ENCODE measurements at regions not wholly inside any gene's neighbourhood (a gene's known extent, or its start where the extent isn't known, plus 50 kb on each side); places are given as distances from the start of the nearest gene placed in this dataset.

DNA sequence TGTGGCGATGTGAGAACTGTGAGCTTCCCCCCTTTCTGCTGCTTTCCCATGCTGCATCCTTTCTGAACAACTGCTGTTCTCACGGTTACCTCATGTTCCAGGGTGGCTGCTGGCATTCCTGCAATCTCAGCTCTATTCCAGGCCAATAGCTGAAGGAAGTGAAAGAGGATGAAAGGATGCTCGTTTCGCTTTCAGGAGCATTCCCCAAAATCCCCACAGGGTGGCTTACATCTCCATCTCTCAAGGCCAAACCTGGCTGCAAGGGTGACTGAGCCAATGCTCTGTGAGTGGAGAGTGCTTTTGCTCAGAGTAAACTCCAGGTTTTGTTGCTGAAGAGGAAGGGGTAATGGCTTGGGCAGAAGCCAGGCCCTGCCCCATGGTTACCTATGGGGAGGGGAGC is 848.2 kb downstream of the BRD1 start:
- DNase-seq = no peak

DNA sequence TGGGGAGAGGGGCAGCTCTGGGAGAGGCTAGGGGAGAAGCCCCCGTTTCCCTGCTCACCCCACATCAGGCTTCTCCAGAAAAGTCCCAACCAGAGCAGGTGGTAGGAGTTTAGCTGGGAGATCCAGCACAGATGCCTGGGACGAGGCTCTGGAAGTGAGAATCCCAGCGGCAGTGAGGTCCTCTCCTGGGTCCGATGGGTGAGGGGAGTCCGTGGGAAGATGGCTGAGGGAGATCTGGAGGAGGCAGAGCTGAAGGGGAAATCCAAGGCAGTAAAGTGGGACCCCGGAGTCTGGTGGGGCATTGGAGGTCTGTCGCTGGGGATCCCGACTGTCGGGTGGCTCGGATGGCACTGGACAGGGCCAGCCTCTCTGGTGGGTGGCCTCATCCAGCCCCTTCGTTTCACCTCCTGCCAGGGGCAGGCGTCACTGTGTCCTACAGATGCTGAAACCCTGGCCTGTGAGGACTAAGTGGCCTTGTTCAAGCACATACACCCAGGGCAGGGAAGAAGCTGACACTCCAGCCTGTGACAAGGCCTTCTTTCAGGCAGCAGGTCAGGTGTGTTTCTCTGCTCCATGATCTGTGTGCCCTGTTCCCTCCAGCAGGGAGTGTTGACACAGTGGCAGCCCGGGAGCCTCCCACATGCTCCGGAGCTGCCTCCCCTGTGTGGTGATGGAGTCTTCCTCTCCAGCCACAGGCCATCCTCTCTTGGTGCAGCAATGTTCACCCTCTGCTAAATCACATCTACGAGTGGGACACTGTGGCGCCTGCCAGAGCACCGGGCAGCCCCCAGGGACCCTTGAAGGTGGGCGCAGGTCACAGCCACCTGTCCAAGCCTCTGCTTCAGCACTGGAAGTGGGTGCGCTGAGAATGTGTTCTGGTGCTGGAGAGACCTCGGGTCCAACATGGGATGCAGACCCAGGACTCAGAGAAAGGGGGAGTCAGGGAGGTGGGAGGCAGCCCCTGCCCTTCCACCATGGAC is 850.8 kb downstream of the BRD1 start:
- DNase-seq = no peak

DNA sequence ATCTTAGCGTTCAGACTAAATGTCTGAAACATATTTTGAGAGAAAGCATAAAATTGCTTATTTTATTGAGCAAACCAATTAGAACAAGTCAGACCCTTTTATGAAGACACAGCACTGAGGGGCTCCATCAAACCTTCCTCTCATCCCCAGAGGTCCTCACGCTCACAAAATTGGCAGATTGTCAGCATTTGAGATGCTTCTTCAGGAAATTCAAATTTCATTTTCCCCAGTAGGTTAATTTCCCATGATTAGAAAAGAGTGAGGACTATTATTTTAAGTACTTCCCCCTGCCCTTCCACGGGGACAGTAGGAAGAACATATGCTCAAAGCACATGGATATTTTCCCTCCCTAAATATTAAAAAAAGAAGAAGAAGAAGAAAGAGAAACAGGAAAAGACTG is 851.8 kb downstream of the BRD1 start:
- DNase-seq = no peak

DNA sequence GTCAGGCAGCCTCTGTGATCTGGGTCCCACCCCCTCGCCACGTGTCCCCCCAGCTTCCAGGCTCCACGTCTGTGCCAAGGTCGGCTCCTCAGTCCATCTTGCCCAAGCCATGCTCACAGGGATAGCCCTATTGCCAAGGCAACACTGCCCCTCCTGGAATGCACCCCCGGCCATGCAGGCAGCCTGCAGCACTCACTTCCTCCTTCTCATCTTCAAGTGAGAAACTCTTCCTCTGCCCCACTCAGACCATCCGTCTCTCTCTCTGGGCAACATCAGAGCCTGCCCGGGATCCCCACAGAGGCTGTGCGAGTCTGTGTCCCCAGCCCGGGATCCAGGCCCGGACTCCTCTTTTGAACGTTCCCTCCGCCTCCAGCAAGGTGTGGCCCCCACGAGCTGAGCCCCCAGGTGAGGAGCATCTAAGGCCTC is 852.3 kb downstream of the BRD1 start:
- no peak for DNase-seq

DNA sequence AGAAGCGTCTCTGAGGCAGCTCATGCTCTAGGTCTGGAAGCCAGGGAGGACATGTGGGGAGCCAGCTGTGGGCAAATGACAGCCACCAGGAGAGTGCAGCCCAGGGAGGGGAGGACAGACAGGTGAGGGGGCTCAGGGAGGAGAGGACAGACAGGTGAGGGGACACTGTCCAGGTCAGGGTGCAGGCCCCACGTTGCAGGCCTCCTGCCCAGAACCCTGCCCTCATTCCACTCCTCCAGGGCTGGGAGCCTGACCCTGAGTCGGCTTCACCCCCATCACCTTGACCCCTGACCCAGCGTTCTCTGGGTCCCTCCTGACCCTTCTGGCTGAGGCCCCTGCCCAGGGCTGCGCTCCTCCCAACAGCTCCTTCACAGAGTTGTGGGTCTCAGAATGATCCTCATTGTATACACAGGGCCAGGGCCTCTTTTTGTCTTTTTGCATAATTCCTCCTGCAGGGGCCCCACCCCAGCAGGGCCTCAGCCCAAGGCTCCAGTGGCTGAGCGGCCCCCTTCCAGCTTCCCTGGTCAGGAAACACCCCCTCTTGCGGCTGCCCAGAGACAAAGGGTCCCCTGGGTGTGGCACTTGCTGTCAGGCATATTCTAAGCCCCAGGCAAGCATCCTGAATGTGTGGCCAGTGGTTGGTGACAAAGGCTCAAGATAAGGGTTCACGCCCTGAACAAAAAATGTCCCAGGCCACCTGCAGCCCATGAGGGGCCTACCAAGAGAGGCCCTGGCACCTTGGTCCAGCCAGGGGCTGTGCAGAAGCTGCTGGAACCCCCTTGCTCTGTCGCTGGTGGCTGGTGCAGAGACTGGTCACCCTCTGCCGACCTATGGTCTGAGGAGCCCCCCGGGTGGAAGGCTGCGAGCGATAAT is 853.0 kb downstream of the BRD1 start:
- no peak for DNase-seq

DNA sequence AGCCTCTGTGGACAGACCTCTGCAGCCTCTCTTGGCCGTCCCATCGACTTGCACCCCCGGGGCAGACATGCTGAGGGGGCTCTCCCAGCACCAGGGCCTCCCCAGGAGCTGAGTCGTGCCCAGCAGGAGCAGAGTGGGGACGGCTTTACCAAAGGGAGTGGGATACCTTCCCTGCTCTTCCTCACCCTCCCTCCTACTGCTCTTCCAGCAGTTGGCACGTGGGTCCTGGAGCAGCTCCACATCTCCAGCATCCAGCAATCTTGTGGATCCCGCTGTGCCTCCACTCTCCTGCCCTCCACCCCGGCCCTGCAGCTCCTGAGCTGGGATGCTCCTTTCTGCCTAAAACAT is 854.0 kb downstream of the BRD1 start:
- no peak for DNase-seq

DNA sequence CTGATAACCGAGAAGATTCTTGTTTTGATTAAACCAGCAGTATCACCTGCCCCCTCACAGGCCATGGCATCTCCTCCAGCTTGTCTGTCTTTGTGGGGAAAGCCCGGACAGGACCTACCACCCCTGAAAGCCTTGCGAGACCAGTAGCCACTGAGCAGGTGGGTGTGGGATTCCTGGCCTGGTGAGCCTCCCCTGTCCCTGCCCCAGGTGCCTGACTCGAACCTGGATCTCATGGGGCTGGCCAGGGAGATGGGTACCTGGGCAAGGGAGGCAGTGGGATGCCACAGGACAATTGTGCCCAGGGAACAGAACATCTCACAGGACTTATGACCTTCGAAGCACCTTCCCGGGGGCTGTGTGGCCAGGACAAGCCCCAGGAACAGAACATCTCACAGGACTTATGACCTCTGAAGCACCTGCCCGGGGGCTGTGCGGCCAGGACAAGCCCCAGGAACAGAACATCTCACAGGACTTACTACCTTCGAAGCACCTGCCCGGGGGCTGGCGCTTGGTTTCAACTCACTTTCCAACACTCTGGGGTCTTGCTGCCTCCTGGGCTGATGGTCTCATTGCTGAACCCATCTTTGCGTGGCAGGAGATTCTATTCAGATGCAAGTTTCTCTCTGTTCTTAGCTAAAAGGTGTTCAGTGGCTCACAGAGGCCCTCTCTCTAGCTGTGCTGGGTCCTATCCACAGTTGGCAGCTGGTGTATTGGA is 854.5 kb downstream of the BRD1 start:
- DNase-seq = no peak

DNA sequence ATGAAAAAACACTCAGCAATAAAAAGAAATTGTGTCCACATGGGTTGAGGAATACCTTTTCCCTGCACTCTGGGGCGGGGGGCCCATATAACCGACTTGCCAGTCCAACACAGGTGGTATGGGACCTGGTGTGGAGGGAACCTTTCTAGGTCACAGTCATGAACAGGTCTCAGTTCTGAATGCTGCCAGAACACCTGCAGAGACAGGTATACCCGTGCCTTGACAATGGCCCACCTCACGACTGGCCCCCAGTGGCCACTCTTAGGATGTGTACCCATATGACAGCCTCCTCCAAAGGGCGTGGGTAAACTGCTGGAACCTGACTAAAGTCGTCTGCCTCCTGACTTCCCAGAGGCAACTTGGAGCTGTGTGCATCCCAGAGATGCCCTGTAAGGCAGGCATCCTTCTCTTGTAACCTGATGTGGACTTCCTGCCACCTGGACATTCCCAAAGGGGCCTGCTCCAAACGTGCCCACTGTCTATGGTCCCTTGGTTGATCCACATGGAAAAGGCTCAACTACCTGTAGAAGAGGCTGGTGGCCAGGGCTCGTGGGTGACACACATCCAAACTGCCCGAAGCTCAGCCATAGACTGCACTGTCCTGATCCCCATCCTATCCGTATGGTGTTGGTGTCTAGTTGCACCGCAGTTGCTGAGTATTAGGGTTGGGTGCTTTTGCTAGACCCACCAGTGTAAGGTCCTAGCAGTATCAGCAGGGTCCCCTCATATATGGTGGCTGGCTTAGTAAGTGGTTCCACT is 859.3 kb downstream of the BRD1 start:
- peak; percentile 41 for DNase-seq

DNA sequence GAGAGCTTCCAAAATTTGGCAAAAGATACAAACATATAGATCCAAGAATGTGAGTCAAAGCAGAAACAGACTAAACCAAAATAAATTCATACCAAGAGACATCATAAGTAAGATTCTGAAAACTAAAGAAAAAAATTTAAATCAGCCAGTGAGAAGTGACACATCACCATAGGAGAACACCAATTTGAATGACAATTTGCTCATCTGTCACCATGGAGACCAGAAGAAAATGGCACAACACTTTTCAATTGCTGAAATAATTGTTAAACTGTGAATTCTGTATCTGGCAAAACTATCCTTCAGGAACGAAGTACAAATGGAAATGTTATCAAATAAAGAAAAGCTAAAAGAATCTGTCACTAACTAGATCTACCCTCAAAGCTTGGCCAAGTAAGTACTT is 864.3 kb downstream of the BRD1 start:
- no peak for DNase-seq

DNA sequence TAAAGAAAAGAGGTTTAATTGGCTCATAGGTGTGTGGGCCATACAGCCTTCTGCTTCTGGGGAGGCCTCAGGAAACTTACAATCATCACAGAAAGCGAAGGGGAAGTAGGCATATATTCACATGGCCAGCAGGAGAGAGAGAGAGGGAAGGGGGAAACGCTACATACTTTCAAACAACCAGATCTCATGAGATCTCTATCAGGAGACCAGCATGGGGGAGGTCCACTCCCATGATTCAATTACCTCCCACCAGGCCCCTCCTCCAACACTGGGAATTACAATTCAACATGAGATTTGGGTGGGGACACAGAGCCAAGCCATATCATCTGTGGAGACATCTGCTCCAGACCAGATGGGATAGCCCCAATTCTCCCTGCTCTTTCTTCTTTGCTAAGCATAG is 866.0 kb downstream of the BRD1 start:
- DNase-seq = no peak

DNA sequence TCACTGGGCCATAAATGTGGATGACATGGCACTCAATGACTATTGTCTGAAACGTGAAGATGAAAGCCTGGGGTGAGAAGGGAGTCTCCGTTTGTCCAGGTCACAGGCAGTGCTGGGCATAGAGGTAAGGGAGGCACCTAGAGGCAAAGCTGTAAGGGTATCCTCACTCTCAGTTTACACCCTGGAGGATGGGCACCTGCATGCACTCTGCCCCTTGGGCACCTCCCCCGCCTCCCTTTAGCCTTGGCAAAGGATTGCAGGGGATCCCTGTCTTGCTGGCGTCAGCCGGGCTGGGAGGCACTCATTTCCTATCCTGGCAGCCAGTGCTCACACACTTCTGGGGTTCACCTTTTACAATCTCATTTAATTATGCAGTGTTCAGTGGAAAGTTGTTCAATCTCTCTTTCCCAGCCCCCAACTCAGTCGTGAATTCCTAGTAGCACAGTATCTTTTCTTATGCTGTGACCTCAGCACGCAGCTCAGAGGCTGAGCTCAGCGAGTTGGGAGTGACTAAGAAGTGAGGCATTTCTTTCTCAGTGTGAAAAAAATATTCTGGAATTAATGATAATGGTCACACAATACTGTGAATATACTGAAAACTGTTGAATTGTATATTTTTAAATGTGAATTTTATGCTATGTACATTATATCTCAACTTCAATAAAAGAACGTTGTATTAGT is 866.6 kb downstream of the BRD1 start:
- no peak for DNase-seq

DNA sequence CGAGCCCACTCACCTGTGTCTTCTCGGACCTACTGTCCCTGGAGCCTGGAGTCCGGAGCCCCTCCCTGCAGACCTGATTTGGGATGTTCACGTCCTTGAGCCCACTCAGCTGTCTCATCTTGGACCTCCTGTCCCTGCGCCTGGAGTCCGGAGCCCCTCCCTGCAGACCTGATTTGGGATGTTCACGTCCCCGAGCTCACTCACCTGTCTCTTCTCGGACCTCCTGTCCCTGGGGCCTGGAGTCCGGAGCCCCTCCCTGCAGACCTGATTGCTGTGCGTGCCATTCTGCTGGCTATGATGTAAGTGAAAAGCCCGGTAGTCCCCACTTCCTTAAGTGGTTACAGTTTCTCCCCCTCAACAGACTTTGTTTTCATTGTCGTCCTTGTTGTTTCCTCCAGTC is 867.1 kb downstream of the BRD1 start:
- no peak for DNase-seq

DNA sequence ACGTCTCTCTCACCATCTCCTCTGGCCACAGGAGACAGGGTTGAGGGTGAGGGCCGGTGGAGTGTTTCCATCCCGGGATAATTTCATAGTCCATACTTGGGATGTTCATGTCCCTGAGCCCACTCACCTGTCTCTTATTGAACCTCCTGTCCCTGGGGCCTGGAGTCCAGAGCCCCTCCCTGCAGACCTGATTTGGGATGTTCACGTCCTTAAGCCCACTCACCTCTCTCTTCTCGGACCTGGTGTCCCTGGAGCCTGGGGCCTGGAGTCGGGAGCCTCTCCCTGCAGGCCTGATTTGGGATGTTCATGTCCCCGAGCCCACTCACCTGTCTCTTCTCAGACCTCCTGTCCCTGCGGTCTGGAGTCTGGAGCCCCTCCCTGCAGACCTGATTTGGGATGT is 868.2 kb downstream of the BRD1 start:
- DNase-seq = no peak

DNA sequence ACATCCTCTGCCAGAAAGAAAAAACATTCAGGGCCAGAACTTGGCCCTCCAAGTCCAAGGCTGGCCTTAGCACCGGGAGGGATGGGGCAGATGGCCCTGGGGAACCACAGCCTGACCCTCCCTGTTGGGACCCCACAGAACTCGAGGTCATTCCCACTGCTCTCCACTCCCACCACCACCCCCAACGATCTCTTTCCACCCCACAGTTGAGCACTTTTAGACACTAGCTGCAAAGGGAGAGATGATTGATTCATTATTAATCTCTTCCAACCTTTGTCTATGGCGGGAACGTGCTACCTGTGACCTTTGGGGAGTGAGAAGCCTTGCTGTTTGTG is 869.7 kb downstream of the BRD1 start:
- no peak for DNase-seq

DNA sequence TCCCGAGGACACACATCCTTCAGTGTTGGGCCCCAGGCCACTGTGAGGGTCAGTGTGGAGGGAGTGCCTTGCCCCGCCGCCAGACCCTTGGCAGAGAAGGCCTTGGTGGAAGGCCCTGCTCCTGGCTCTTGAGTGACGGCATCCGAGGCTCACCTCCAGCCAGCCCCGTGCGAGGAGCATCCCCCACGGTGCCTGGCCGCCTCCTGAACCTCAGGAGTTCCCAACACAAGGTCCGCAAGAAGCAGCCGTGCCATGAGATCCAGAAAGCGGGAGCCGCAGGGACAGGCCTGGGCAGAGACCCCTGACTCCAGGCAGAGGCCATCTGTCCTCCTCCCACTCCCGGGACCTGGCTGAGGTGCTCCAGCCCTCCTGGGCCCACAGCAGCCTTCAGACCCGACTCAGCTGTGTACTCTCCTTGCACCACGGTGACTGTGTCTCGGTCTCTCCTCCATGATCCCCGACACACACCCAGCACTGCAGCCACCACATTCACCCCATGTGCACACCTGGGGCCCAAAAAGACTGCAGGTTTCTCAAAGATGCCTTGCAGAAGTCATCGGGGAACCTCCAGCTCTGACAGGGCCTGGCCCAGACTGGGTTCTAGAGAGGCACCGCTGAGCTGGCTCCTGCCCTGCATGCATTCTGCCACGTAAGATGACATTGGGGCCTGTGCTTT is 870.2 kb downstream of the BRD1 start:
- no peak for DNase-seq

DNA sequence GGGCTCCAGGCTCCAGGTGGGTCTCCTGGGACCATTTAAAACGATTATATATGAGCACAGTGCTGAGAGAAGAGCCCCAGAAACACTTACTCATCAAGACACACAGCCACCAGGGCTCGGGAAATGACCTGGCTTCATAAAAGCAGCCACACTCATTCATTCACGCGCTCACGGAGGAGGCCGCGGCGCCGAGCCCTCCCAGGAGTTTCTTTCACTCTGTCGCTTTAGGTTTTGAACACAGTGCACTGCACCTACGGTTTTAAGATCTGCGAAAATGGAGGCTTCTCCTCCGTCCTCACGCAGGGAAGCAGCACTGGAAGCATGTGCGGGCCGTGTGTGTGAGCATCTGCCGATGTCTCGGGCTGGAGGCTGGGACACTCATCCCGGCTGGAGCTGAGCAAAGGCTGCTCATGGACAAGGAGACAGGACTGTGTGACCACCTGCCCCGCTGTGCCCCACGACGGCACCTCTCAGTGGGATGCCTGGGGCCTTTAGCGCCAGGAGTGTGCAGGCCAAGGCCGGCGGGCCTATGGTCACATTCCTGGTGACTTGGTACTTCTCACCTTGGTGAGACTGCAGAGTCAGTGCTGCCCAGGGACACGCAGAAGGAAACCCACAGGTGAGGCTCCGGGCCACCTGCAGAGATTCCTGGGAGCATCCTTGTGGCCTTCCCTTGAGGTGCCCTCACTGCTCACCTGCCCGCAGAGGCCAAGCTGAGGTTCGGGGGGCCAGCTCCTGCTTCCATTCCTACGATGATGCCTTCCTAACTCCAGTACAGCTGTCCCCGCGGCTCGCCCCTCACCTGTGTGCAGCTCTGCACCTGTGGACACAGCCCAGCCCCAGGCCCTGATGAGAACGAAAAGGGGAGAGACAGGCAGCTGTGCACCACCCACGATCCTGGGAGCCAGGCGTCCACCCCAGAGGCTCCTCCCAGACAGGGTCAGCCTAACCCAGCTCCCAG is 872.0 kb downstream of the BRD1 start:
- no peak for DNase-seq

DNA sequence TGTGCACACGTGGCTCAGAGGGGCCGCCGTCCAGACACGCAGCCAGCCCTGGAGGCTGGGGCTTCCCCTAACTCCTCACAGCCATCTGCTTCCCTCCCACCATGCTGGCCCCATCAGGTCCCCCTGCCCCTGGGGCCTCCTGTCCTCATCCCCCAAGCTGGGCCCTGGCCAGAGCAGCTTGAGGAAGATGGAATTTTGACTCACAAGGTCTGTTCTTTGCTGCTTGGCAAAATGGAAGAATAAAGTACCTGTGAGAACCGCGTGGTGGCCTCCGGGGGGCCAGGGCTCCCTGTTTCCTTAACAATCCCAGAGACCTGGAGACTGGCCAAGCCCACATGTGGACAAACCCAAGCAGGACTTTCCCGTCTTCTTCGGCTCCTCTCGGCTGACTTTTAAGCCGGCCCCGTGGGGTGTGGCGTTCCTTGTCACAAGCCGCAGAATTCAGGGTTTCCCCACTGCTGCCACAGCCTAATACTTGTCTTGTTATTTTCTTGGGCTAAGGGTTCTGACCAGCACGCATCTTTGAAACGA is 872.8 kb downstream of the BRD1 start:
- DNase-seq = no peak

DNA sequence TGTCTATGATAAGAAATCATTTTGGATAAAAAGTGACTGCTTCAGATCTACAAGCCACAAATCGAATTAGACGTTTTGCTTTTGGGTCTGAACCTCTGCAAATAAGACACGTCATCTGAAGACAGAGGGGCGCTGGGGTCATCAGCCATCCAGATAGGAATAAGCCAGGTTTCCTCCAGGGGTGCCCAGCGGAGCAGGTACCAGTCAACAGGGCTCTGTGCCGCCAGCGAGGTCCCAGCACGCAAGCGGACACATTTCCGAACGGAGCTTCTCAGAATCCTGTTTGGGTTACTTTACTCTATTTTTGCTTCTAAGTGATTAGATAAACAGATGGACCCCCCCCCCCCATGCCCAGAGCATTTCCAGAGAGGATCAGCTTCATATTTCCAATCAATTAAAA is 873.8 kb downstream of the BRD1 start:
- no peak for DNase-seq

DNA sequence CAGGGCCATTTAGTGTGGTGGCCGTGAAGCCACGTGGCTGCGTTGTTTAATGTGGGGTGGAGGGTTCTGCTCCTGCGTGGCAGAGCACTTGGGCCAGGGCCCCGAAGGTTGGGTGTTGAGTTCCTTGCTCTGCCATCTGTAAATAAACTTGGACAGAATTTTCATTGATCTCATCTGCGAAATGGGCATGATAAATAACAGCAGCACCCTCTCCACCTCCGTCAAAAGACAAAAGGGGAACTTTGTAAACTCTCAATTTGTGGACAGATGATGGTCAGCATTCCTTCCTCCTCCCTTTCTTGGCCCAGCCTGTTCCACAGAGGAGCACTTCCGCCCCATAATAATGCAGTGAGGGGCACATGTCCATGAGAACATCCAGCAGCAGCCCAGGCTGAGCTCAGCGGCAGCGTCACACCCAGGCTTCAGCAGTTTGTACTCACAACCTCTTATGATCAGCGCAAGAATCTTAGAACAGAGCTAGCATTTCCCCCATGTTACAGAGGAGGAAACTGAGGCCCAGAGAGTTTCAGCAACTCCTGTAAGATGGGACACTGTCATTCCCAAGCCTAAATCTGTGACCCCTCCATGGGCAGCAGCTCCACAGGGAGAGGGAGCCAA is 874.5 kb downstream of the BRD1 start:
- DNase-seq = no peak
